Hepatocyte (in vitro differentiated cells): ENCODE measurements at regions not wholly inside any gene's neighbourhood (a gene's known extent, or its start where the extent isn't known, plus 50 kb on each side); places are given as distances from the start of the nearest gene placed in this dataset.
"Not testable (repeated sequence)": the region's sequence is repeated elsewhere in the genome, so short reads cannot be mapped to it uniquely, and the experiment has no call there.

Experiments
- CTCF ChIP-seq: fragments of 200-600 bp; sonication (generic); IDR thresholded peaks from 2 replicates; pipeline ENCODE4 v1.5.1; 2016; ENCODE audit warnings: antibody characterized with exemption, mild to moderate bottlenecking; ENCODE audit not compliant: poor library complexity
- EZH2 ChIP-seq: fragments of 200-600 bp; sonication (generic); IDR thresholded peaks from 2 replicates; pipeline ENCODE4 v1.6.1; 2016; ENCODE audit warnings: antibody characterized with exemption, mild to moderate bottlenecking, borderline replicate concordance

GRCh38 chr2:230604158-230604557 lies 108.5 kb upstream of the CAB39 start:
- TF ChIP-seq CTCF, EZH2: not testable (repeated sequence)
